Effector CD4-positive, alpha-beta T cell (primary cell): ENCODE measurements at regions not wholly inside any gene's neighbourhood (a gene's known extent, or its start where the extent isn't known, plus 50 kb on each side); places are given as distances from the start of the nearest gene placed in this dataset.

ENCODE experiments used
- DNase-seq: peaks from one replicate; pipeline ENCODE4 v3.0.0-alpha.2; 2020

GRCh38 chr22:48391820-48392219 lies 1435.9 kb downstream of the BRD1 start:
- DNase-seq, result no peak

GRCh38 chr22:48391171-48391711 lies 1436.4 kb downstream of the BRD1 start:
- DNase-seq, result no peak

DNA sequence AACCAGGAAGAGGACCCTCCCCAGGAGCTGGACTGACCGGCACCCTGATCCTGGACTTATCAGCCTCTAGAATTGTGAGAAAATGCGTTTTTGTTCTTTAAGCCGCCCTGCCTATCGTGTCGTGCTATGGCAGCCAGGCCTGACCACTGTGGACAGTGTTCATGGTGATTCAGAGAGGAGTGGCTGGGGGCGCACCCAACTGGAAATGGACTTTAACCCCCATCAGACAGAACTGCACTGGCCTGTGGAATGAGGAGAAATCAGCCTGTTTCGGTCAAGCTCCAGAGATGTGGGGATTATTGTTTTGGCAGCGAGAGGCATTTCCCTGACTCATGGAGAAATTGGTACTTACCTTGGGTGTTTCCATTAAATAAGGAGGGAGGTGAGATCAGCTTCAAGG lies 1437.8 kb downstream of the BRD1 start:
- DNase-seq, result no peak

DNA sequence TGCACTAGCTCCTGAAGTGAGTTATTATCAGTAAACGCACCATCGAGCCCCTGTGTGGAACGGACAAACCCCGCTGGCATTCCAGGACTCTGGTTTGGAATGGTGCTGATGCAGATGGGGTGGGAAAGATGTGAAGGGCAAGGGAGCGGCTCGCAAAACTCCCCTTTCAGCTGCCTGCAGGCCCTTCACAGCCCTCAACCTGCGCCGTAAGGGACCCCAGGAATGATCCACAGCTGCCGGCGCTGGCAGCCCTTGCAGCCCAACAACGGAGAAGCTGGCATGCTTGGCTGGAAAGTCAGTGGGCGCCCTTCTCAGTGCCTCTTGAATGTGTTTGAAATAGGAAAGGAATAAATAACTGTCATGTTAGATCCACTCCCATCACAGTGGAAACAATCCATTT lies 1445.5 kb downstream of the BRD1 start:
- DNase-seq, result no peak

- DNase-seq, result no peak
Measured at GRCh38 chr22:48380016-48380665, 1447.5 kb downstream of the BRD1 start.

DNA sequence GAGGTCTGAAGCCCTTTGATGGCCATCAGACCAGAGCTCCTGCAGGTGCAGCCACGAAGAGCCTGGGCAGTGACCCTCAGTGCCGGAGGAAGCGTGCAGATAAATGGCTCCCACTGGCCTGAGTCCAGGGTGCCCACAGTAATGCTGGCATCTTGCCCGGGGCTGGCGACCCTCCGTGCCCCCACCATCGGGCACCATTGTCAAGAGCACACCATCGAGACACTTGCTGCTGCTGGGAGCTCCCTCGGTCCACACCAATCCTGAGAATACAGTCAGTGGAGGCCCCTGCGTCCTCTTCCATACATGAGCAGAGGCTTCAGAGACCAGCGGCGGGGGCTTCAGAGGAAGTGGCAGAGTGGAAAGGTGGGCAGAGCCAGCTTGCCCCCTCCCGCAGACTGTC lies 1448.3 kb downstream of the BRD1 start:
- no peak for DNase-seq

DNA sequence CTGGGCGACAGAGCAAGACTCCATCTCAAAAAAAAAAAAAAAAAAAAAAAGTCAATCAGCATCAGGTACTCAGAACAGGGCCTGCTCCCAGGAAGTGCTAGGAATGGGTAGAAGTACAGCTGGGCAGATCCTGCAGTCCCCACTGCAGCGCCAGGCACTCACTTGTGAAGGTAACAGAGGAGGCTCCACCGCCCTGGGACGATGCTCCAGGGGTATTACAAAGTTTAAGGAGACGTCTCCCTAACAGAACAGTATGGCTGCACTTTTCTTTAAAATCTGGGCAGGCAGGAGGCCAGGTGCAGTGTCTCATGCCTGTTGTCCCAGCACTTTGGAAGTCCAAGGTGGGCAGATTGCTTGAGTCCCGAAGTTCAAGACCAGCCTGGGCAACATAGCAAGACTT lies 1449.0 kb downstream of the BRD1 start:
- no peak for DNase-seq

DNA sequence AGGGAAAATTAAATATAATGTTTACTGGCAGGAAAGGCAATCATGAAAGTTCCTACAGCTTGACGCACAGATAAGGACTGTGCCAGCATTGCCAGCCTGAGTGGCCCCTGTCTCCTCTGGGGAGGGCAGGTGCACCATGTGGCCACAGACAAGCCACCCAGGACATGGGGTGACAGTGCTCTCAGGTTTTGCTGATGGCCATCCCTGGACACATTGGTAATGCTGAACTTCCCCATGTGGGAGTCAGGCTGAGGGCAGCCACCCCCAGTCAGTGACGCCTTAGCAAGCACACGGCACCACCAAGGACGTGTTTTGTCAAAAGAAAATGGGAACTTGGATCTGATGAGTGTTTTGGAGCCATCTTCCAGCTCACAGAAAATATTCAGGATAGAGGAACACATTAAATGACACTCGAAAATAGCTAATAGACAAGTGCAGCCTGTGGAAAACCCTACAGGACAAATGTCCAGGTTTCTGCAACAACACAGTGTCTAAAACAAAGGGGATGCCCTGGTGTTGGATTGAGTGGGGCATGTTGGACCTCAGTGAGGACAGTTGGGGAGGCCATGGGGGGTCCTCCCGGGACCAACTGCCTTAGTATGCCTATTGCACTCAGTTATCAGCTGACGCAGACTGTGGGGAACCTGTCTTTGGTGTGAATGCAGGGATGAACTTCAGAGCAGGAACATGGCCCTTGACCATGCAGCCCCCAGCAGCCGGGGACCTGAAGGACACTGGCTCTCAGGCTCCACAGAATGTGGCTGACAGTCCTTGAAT lies 1450.5 kb downstream of the BRD1 start:
- no peak for DNase-seq

- DNase-seq, result no peak
Measured at GRCh38 chr22:48376428-48376827, 1451.2 kb downstream of the BRD1 start.

DNA sequence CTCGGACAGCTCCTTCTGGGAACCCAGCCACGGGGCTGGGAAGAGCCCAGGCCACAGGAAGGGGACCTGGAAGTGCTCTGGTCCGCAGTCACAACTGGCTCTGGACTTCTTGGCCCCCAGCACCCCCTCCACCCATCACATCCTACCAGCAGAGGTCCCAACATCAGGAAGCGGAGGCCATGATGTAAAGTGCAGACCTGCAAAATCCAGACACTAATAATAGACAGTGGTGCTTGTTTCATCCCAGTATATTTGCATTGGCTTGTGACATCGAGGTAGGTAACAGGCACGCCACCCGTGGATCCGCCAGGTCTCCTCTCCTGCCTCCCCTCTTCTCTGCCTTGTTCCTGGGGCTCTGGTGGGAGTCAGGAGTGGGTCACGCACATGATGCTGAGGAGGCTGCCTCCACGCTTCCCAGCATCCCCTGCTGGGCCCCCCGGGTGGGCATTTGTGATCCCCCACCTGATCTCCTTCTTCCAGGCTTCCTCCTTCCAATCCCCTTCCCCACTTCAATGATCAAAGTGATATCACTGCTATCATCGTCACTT lies 1454.0 kb downstream of the BRD1 start:
- DNase-seq, result no peak

GRCh38 chr22:48372390-48372789 lies 1455.3 kb downstream of the BRD1 start:
- no peak for DNase-seq

- no peak for DNase-seq
Measured at GRCh38 chr22:48371391-48371790, 1456.3 kb downstream of the BRD1 start.

DNA sequence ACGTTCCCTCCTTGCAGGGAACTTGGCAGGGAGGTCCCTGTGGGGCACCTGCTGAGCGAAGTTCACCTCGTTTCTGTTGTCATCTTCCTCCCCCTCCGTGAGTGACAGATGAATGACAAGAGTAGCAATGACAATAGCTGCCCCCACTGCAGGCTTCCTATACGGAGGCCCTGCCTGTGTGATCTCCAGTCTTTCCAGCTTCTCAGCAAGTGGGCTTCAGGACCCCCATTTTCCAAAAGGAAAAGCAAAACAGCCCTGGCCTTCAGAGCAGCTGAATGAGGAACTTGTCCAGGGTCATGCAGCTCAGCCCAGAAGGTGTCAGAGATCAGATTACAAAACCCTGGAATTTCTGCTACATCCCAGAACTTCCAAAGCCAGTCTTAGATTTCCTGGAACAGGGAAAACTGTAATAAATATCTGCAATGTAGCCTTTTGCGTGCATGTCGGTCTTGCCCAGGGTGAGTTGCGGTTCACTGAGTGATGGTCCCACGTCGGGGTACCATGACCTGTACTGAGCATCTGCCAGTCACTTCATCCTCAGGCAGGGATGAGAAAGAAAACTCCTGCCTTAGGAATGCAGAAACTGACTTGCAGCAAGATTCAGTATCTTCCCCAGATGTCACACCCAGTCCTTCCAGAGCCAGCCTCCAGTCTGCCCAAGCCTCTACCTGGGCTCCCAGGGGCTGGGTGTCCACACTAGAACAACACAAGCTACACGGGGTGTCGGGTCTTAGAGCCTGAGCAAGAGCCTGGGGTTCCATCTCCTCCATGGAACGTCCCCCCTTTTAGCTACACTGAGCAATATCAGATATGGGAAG lies 1457.0 kb downstream of the BRD1 start:
- no peak for DNase-seq

DNA sequence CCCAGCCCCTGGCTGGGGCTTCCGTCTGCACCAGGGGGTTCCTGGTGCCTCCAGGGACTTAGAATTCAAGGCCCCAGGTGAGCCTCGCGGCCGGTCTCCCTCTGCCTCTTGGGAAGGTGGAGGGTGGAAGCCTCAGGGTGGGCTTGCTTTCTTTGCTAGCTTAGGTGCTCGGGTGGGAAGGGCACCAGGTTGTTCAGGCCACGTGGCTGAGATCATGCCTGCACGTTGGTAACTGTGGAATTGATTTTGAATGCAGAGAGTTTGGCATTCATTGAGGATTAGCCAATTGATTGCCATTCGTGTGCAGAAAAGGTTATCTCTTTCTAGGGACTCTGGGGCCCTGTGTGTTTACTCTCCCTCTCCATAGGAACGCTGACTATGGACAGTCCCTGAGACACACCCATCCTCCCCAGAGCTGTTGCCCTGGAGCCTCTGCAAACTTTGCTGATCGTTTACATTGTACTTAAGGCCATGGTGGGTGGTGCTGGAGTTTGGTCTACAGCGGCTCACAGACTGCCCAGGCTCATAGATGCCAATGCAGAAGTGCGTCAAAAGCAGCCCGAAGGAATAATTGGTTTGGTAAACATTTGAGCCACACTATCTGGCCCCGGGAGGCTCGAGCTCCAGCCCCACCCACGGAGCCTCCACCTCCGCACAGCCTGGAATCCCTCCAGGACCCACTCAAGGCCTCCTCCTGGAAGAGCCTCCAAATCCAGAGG lies 1457.7 kb downstream of the BRD1 start:
- no peak for DNase-seq

GRCh38 chr22:48368975-48369525 lies 1458.6 kb downstream of the BRD1 start:
- DNase-seq, result no peak

DNA sequence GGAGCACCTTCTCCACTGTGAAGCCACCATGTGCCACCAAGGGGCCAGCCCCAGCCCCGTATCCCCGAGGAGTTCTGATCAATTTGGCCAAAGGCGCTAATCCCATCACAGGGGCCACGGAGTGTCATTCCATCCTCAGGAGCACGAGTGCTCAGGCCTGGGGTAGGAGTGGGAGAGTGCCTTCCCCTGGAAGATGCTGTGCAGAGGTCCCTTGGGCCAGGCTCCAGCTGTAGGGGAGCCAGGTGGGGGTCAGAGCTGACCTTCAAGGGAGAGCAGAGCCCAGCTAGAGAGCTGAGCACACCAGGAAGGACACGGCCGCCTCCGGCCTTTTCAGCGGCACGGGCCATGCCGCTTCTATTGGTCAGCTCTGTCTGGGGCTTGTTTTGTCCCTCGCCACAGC lies 1459.9 kb downstream of the BRD1 start:
- DNase-seq, result no peak

- DNase-seq, result no peak
Measured at GRCh38 chr22:48366591-48366990, 1461.1 kb downstream of the BRD1 start.

DNA sequence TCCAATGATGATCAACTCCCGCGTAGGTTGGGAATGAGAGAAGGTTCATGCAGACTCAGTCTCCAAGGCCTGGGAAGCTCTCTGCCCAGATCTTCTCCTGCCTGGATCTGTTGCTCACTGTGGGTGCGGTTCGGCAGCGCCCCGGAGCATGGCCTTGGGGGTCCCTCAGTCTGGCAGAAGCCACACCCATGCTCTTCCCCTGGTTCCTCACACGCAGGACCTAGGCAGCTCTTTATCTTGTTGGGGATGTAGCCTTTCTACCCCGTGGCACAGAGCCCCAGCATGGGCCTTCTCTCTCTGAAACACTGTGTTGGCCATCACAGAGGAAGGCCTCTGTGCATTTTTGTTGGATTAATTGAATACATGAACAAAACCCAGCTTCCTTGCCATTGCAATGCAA lies 1461.6 kb downstream of the BRD1 start:
- DNase-seq, result no peak

- no peak for DNase-seq
Measured at GRCh38 chr22:48365386-48365785, 1462.3 kb downstream of the BRD1 start.

DNA sequence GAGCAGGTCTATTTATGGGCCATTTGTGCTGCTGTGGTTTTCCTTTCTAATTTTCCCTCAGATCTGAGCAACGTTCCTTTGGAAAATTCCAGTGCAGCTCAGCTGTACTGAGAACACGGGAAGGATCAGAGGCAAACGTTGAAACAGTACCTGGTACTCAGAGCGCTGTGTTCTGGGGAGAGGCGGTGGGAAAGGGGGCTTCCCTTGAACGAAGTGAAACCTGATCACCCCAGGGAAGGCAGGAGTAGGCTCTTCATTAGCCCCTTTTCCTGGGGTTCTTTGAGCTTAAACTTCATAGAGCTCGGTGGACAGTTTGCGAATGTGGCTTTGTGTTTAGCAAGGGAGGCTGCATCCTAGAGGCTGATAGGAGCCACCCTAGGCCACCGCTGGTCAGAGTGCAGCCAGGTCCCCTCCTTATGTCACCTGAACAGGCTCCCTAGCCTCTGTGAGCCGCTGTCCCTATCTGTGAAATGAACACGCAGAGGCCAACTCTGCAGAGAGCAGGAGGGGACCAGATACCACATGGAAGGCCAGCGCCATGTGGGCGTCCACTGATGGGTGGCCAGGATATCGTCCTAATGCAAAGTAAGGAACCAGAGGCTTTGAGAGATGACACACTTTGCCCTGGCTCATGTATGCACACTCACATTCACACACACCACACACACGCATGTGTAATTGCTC lies 1464.8 kb downstream of the BRD1 start:
- DNase-seq, result no peak

GRCh38 chr22:48361099-48361639 lies 1466.5 kb downstream of the BRD1 start:
- no peak for DNase-seq
